ENCODE measurements at regions not wholly inside any gene's neighbourhood (a gene's known extent, or its start where the extent isn't known, plus 50 kb on each side); places are given as distances from the start of the nearest gene placed in this dataset.
"Not testable (repeated sequence)": the region's sequence is repeated elsewhere in the genome, so short reads cannot be mapped to it uniquely, and the experiment has no call there.

DNA sequence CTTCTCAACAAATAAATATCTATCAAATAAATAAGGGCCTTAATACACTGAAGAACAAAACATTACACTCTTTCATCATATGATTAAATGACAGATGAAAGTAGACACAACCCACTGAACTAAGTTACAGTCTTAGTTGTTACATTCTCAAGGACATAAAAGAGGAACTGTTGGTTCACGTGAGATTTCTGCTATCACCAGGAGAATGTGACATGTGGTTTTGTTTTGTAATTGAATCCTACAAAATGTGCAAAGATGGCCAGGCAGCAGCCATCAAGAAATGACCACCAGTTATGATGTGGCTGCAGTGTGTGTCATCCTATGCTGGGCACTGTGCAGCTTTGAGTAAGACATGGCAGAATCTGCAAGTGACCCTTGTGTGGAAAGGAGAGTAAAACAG is 310.6 kb upstream of the PIK3C3 start:
- CTCF ChIA-PET: no interaction called here
- no peak for TF ChIP-seq CTCF (conservative IDR thresholded peaks at IDR 0.05; ENCODE audit: low read depth)
- POLR2A ChIA-PET (ENCODE audit: low non-redundant PET): no interaction called here
- no peak for DNase-seq (ENCODE audit: low spot score)
- no peak overlapping the region for H3K27ac ChIP-seq

DNA sequence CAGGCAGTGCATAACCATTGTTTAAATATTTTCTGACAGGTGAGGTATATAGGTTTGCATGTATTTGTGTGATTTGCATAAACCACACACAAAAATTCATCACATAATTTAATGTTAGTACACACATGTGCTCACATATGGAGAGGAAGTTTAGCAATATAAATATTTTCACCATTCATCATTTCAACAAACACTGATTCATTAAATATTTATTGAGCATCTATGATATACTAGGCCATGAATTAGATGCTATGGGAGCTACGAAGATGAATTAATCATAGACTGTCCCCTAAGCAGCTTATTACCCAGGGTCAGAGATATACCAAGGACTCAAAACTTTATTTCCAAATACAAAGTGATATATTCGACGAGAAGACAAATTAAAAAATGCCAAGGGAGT is 311.6 kb upstream of the PIK3C3 start:
- H3K27ac ChIP-seq: no peak overlapping the region
- ChIA-PET POLR2A (ENCODE audit: low non-redundant PET) (no interaction called here), CTCF (no interaction called here)
- no peak for DNase-seq (ENCODE audit: low spot score)
- TF ChIP-seq CTCF (conservative IDR thresholded peaks at IDR 0.05; ENCODE audit: low read depth): no peak

GRCh38 chr18:41642756-41643155 is 312.3 kb upstream of the PIK3C3 start:
- TF ChIP-seq CTCF (conservative IDR thresholded peaks at IDR 0.05; ENCODE audit: low read depth): no peak
- DNase-seq (ENCODE audit: low spot score): no peak
- H3K27ac ChIP-seq: no peak overlapping the region
- ChIA-PET CTCF (no interaction called here), POLR2A (ENCODE audit: low non-redundant PET) (no interaction called here)

- POLR2A ChIA-PET (ENCODE audit: low non-redundant PET): no interaction called here
- H3K27ac ChIP-seq: no peak overlapping the region
- CTCF ChIA-PET: no interaction called here
- DNase-seq (ENCODE audit: low spot score): no peak
- no peak for TF ChIP-seq CTCF (conservative IDR thresholded peaks at IDR 0.05; ENCODE audit: low read depth)
Observed at GRCh38 chr18:41639218-41639617, 315.8 kb upstream of the PIK3C3 start.

- POLR2A ChIA-PET (ENCODE audit: low non-redundant PET); H3K27ac ChIP-seq; CTCF ChIA-PET; DNase-seq (ENCODE audit: low spot score): not testable (repeated sequence)
Observed at GRCh38 chr18:41631723-41632285, 323.2 kb upstream of the PIK3C3 start.

DNA sequence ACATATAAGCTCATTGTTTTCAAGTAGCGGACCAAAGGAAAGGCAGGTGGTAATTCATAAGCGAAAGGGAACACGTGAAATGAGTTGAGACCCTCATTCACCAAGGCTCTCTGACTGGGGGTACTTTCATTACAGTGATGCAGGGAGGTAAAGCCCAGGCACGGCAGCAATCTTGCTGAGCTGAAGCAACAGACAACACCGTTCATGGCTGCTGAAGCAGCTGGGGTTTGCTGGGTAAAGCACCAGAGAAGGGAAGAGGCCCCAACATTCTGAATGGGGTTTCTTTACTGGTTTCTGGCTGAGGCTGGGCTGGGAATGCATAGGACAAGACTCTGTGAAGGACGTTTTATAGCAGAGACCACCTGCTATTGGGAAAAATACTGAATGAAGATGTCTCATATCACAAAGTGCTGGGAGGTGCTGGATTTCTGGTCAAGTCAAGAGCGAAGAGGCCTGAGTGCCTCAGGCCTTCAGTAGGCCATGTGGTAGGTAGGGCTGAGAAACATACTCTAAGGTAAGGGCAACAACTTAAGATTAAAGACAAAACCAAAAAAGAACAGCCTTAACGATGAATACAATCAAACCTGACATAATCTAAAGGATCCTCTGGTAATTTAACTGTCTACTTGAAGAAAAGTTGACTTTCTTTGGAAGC is 324.7 kb upstream of the PIK3C3 start:
- DNase-seq (ENCODE audit: low spot score): no peak
- CTCF ChIA-PET: no interaction called here
- POLR2A ChIA-PET (ENCODE audit: low non-redundant PET): no interaction called here
- TF ChIP-seq CTCF (conservative IDR thresholded peaks at IDR 0.05; ENCODE audit: low read depth): no peak
- H3K27ac ChIP-seq: no peak overlapping the region

DNA sequence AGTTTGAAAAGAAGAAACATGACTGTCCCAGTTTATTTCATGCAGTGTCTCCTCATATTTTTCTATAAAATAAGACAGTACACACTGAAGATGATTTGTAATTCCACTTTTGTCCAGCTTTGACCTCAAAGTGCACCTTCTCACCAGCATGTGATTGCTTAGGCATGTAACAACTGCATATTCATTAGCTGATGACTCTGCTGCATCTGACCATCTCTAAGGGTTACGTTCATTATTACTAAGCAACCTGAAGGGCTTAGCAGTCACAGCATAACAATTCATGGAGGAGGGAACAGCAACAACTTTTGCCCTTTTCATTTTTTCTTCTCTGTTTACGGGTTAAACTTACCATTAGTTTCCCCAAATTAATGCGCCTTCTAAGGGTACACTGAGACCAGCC is 330.6 kb upstream of the PIK3C3 start:
- TF ChIP-seq CTCF (conservative IDR thresholded peaks at IDR 0.05; ENCODE audit: low read depth): no peak
- no peak for DNase-seq (ENCODE audit: low spot score)
- ChIA-PET CTCF (no interaction called here), POLR2A (ENCODE audit: low non-redundant PET) (no interaction called here)
- H3K27ac ChIP-seq: no peak overlapping the region

Measured in RWPE1 (cell line).